ENCODE measurements at regions not wholly inside any gene's neighbourhood (a gene's known extent, or its start where the extent isn't known, plus 50 kb on each side); places are given as distances from the start of the nearest gene placed in this dataset.

- no peak overlapping the region for H3K27ac ChIP-seq
- H3K36me3 ChIP-seq (ENCODE audit: low read depth): no peaks in the 10 kb centered on the region
- no peak for DNase-seq
- H3K4me2 ChIP-seq: no peak overlapping the region
- intact Hi-C loops (cut with micrococcal nuclease; ENCODE audit: unreplicated experiment): no loop called here
- H3F3A ChIP-seq (ENCODE audit: insufficient read depth, low read depth): no peaks in the 10 kb centered on the region
- POLR2A ChIA-PET (ENCODE audit: unreplicated experiment): no interaction called here
- no peak for TF ChIP-seq EZH2 (IDR thresholded peaks at IDR 0.05; ENCODE audit: low read depth)
- TF ChIP-seq, protein P1, sequence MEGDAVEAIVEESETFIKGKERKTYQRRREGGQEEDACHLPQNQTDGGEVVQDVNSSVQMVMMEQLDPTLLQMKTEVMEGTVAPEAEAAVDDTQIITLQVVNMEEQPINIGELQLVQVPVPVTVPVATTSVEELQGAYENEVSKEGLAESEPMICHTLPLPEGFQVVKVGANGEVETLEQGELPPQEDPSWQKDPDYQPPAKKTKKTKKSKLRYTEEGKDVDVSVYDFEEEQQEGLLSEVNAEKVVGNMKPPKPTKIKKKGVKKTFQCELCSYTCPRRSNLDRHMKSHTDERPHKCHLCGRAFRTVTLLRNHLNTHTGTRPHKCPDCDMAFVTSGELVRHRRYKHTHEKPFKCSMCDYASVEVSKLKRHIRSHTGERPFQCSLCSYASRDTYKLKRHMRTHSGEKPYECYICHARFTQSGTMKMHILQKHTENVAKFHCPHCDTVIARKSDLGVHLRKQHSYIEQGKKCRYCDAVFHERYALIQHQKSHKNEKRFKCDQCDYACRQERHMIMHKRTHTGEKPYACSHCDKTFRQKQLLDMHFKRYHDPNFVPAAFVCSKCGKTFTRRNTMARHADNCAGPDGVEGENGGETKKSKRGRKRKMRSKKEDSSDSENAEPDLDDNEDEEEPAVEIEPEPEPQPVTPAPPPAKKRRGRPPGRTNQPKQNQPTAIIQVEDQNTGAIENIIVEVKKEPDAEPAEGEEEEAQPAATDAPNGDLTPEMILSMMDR (conservative IDR thresholded peaks at IDR 0.05): no peak
- H3K9me3 ChIP-seq (ENCODE audit: insufficient read depth, low read depth): no peaks in the 10 kb centered on the region
- CTCF ChIA-PET: no interaction called here
- H3K79me2 ChIP-seq (ENCODE audit: low read depth): no peaks in the 10 kb centered on the region
- no TSS peak for BruUV-seq (replicated peaks)
- no peaks in the 10 kb centered on the region for H3K9me2 ChIP-seq (ENCODE audit: insufficient read depth)
- H3K4me1 ChIP-seq (replicated peaks; ENCODE audit: insufficient read depth): no peaks in the 10 kb centered on the region
- H3K27me3 ChIP-seq (ENCODE audit: insufficient read depth, low read depth): no peaks in the 10 kb centered on the region
- no peak overlapping the region for H2AFZ ChIP-seq
- H4K20me1 ChIP-seq (ENCODE audit: insufficient read depth): no peaks in the 10 kb centered on the region
- no peak overlapping the region for H3K4me3 ChIP-seq
Observed at GRCh38 chr2:150917961-150918713, 343.5 kb downstream of the RBM43 start.

DNA sequence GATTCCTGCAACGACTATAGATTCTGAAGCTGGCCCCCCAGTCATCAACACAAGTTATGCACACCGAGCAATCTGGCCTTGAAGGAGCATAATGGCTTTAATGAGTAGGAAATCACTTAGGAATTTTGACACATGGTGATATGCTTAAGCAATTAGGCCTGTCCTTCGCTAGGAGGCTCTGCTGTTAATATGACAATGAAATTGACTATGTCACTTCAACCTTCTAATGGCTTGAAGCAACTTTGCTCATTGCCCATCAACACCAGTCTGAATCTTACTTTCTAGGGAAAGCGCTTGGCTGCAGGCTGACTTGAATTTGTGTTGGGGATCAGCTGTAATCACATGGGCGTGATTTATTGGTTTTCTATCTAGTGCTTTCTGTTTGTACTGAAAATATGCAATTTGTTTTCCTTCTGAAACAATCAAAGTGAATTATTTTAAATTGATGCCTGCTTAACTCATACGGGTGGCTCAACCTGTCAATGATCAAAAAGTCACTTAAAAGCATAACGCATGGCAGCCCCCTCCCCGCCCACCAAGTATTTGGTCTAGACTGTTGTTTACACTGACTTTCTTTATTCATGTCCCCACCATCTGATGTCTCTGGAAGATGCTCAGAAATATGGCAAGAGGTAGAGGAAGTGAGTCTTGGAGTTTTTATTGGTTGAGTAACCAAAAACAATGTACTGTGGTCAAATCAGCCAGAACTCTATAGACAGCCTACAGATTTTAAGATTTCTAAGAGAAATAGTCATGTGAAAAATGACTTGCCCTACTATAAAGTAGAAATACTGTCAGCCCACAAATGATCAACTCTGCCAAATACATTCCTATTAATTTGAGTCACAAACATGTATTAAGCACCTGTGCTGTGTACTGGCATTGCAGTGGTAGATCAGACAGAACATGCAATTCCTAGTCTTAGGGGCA lies 344.9 kb downstream of the RBM43 start:
- ChIA-PET POLR2A (ENCODE audit: unreplicated experiment) (no interaction called here), CTCF (no interaction called here)
- Histone ChIP-seq H3F3A (ENCODE audit: insufficient read depth, low read depth) (no peaks in the 10 kb centered on the region), H2AFZ (no peak overlapping the region), H3K36me3 (ENCODE audit: low read depth) (no peaks in the 10 kb centered on the region), H3K27me3 (ENCODE audit: insufficient read depth, low read depth) (no peaks in the 10 kb centered on the region), H3K4me2 (no peak overlapping the region), H3K27ac (no peak overlapping the region), H3K9me3 (ENCODE audit: insufficient read depth, low read depth) (no peaks in the 10 kb centered on the region), H3K9me2 (ENCODE audit: insufficient read depth) (no peaks in the 10 kb centered on the region), H4K20me1 (ENCODE audit: insufficient read depth) (no peaks in the 10 kb centered on the region), H3K4me3 (no peak overlapping the region), H3K79me2 (ENCODE audit: low read depth) (no peaks in the 10 kb centered on the region), H3K4me1 (replicated peaks; ENCODE audit: insufficient read depth) (no peaks in the 10 kb centered on the region)
- DNase-seq: no peak
- intact Hi-C loops (cut with micrococcal nuclease; ENCODE audit: unreplicated experiment): no loop called here
- no peak for TF ChIP-seq EZH2 (IDR thresholded peaks at IDR 0.05; ENCODE audit: low read depth)
- TF ChIP-seq, protein P1 (conservative IDR thresholded peaks at IDR 0.05): no peak
- BruUV-seq (replicated peaks): no TSS peak

- intact Hi-C loops (cut with micrococcal nuclease; ENCODE audit: unreplicated experiment): loop anchor here (1.0 to 5.0 kb wide), 2 partner anchors 425 to 1315 kb away; partner anchors contain the start of gene RND3
- CTCF ChIA-PET: no interaction called here
- no TSS peak for BruUV-seq (replicated peaks)
- Histone ChIP-seq H3K4me3 (no peak overlapping the region), H3K4me1 (replicated peaks; ENCODE audit: insufficient read depth) (no peaks in the 10 kb centered on the region), H4K20me1 (ENCODE audit: insufficient read depth) (no peaks in the 10 kb centered on the region), H3K79me2 (ENCODE audit: low read depth) (no peaks in the 10 kb centered on the region), H3K4me2 (peak overlapping the region; percentile 27), H3K9me3 (ENCODE audit: insufficient read depth, low read depth) (no peaks in the 10 kb centered on the region), H2AFZ (peak overlapping the region; percentile 70), H3K9me2 (ENCODE audit: insufficient read depth) (no peaks in the 10 kb centered on the region), H3K27ac (peak overlapping the region; percentile 55), H3K27me3 (ENCODE audit: insufficient read depth, low read depth) (no peaks in the 10 kb centered on the region), H3K36me3 (ENCODE audit: low read depth) (no peaks in the 10 kb centered on the region), H3F3A (ENCODE audit: insufficient read depth, low read depth) (no peaks in the 10 kb centered on the region)
- TF ChIP-seq EZH2 (IDR thresholded peaks at IDR 0.05; ENCODE audit: low read depth): no peak
- TF ChIP-seq, protein P1 (conservative IDR thresholded peaks at IDR 0.05): 0 out of 2 replicates have a peak, but pooled peaks have one; percentile 18
- POLR2A ChIA-PET (ENCODE audit: unreplicated experiment): interaction anchor here (0.5 to 0.8 kb wide), 4 partner anchors 316 to 925 kb away, joined by 3 to 10 read pairs (median 5); no protein-coding TSS in a partner anchor
- peak; percentile 48 to 65 for DNase-seq
Observed at GRCh38 chr2:150911766-150912280, 349.8 kb downstream of the RBM43 start.

All from PC-9 (cell line).